CD4-positive, CD25-positive, alpha-beta regulatory T cell (primary cell): ENCODE measurements at regions not wholly inside any gene's neighbourhood (a gene's known extent, or its start where the extent isn't known, plus 50 kb on each side); places are given as distances from the start of the nearest gene placed in this dataset.

ENCODE experiments used
- ATAC-seq, 2 donors: fragments of 150-1000 bp; cut with Tn5 transposase; one replicate each; pipeline ENCODE4 v1.10.0; 2021; ENCODE audit warnings: low read depth in 2 of 2, moderate number of reproducible peaks in 2 of 2, moderate library complexity in 1 of 2
- DNase-seq, 3 donors: peaks; one replicate each; pipeline versions ENCODE4 v3.0.0 to v3.0.0-alpha.2; 2012 to 2022; ENCODE audit warnings: mixed read lengths in 1 of 3
- H3K27ac ChIP-seq: one replicate; pipeline ENCODE4 v1.7.0; 2013; ENCODE audit warnings: mild to moderate bottlenecking, low read length; ENCODE audit not compliant: insufficient read depth, poor library complexity, severe bottlenecking
- H3K27me3 ChIP-seq: one replicate; pipeline ENCODE4 v1.7.0; 2013; ENCODE audit warnings: low read length; ENCODE audit not compliant: control insufficient read depth, insufficient read depth
- H3K36me3 ChIP-seq: one replicate; pipeline ENCODE4 v1.7.0; 2013; ENCODE audit warnings: mild to moderate bottlenecking, low read length, moderate library complexity; ENCODE audit not compliant: control insufficient read depth, insufficient read depth
- H3K4me1 ChIP-seq: 2 replicates; pipeline ENCODE4 v1.7.0; 2013; ENCODE audit warnings: mild to moderate bottlenecking, low read length; ENCODE audit not compliant: insufficient read depth, control insufficient read depth, poor library complexity, severe bottlenecking
- H3K4me3 ChIP-seq: one replicate; pipeline ENCODE4 v1.7.0; 2013; ENCODE audit warnings: low read depth, mild to moderate bottlenecking, low read length, moderate library complexity
- H3K9me3 ChIP-seq, 2 experiments: 1 replicate in 1 of 2; 2 replicates in 1 of 2; pipeline ENCODE4 v1.7.0; 2013; ENCODE audit warnings: low read length in 2 of 2, mild to moderate bottlenecking in 1 of 2, moderate library complexity in 1 of 2; ENCODE audit not compliant: control insufficient read depth in 2 of 2
- H3K27ac Mint-ChIP-seq, 3 donors: one replicate each; pipeline ENCODE4 v1.8.0; 2020 to 2022; ENCODE audit warnings: mild to moderate bottlenecking in 3 of 3, mixed read lengths in 3 of 3, moderate library complexity in 2 of 3
- H3K27me3 Mint-ChIP-seq: one replicate; pipeline ENCODE4 v1.8.0; 2022; ENCODE audit warnings: mild to moderate bottlenecking, mixed read lengths
- H3K36me3 Mint-ChIP-seq: one replicate; pipeline ENCODE4 v1.8.0; 2020; ENCODE audit warnings: mixed read lengths
- H3K4me1 Mint-ChIP-seq, 4 donors: one replicate each; pipeline ENCODE4 v1.8.0; 2020 to 2022; ENCODE audit warnings: mixed read lengths in 4 of 4, mild to moderate bottlenecking in 1 of 4
- H3K4me3 Mint-ChIP-seq, 4 donors: one replicate each; pipeline ENCODE4 v1.8.0; 2020 to 2022; ENCODE audit warnings: mild to moderate bottlenecking in 4 of 4, mixed read lengths in 4 of 4, moderate library complexity in 3 of 4
- H3K9me3 Mint-ChIP-seq, 7 donors: one replicate each; pipeline ENCODE4 v1.8.0; 2020 to 2022; ENCODE audit warnings: mixed read lengths in 7 of 7, mild to moderate bottlenecking in 3 of 7, moderate library complexity in 2 of 7

DNA sequence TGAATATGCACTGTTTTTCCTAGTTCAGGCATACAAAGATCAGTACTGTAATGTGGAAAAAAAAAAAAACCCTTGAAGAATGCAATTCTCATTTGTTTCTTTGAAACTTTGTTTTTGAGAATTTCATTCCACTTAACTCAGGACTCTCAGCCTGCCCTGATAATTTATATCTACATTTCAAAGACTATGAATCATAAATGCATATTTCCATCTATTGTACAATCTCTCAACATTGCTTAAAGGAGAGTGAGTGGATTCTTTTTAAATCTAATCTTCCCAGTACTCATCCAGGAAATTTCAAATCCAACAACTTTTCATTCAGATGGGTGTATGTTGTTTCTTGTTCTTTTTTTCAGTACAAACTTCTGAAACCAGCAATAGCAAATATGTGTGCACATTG lies 322.2 kb upstream of the DDI1 start:
- H3K4me3 ChIP-seq = no peak overlapping the region
- H3K4me1 ChIP-seq = no peaks in the 10 kb centered on the region
- DNase-seq = no peak
- H3K27me3 ChIP-seq = no peaks in the 10 kb centered on the region
- no peaks in the 10 kb centered on the region for H3K9me3 ChIP-seq
- Mint-ChIP-seq H3K4me3 (no peak overlapping the region), H3K27me3 (no peaks in the 10 kb centered on the region), H3K4me1 (no peaks in the 10 kb centered on the region), H3K36me3 (no peaks in the 10 kb centered on the region), H3K9me3 (peaks cover 0 to 7% (median 3%) of the 10 kb centered on the region in 7 donors), H3K27ac (no peak overlapping the region)
- H3K27ac ChIP-seq = no peak overlapping the region
- H3K36me3 ChIP-seq = no peaks in the 10 kb centered on the region
- no peak for ATAC-seq

DNA sequence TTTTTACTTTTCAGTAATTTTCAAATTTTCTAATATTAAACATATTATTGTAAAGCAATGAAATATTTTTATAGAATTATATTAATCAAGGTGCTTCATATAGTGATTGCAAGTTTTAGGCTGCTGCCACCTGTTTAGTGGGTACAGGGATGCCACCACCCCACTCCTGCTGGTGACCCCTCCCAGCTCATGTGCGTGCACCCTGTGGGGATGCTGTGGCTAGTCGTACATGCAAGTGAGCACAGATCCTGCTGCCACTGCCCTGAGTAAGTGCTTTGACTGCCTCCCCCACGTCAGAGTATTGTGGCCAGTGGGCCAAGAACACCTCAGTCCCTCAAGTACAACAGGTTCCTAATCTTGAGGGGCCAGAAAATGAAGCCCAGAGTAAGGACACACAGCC lies 320.1 kb upstream of the DDI1 start:
- DNase-seq (no peak), ATAC-seq (no peak)
- Histone ChIP-seq H3K36me3 (no peaks in the 10 kb centered on the region), H3K4me3 (no peak overlapping the region), H3K27me3 (no peaks in the 10 kb centered on the region), H3K9me3 (no peaks in the 10 kb centered on the region), H3K4me1 (no peaks in the 10 kb centered on the region), H3K27ac (no peak overlapping the region)
- Mint-ChIP-seq H3K4me1 (no peaks in the 10 kb centered on the region), H3K36me3 (no peaks in the 10 kb centered on the region), H3K4me3 (no peak overlapping the region), H3K9me3 (peaks cover 0 to 5% (median 2%) of the 10 kb centered on the region in 7 donors), H3K27me3 (no peaks in the 10 kb centered on the region), H3K27ac (no peak overlapping the region)

DNA sequence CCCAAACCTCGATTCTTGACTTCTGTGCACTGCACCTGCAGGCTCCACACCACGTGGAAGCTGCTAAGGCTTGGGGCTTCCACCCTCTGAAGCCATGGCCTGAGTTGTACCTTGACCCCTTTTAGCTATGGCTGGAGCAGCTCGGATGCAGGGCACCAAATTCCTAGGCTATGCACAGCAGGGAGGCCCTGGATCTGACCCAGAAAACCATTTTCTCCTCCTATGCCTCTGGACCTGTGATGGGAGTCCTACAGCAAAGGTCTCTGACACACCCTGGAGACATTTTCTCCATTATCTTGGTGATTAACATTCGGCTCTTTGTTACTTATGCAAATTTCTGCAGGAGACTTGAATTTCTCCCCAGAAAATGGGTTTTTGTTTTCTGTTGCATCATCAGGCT lies 309.2 kb upstream of the DDI1 start:
- Histone ChIP-seq H3K27me3 (no peaks in the 10 kb centered on the region), H3K4me1 (no peaks in the 10 kb centered on the region), H3K9me3 (peaks cover 0 to 3% of the 10 kb centered on the region in 2 experiments), H3K4me3 (no peak overlapping the region), H3K36me3 (no peaks in the 10 kb centered on the region), H3K27ac (no peak overlapping the region)
- peaks cover 0 to 32% (median 2%) of the 10 kb centered on the region in 7 donors for H3K9me3 Mint-ChIP-seq
- no peak overlapping the region for H3K27ac Mint-ChIP-seq
- ATAC-seq (no peak), DNase-seq (no peak)
- H3K36me3 Mint-ChIP-seq = no peaks in the 10 kb centered on the region
- no peak overlapping the region for H3K4me3 Mint-ChIP-seq
- H3K4me1 Mint-ChIP-seq = peaks cover 0 to 2% (median 0%) of the 10 kb centered on the region in 4 donors
- H3K27me3 Mint-ChIP-seq = no peaks in the 10 kb centered on the region

DNA sequence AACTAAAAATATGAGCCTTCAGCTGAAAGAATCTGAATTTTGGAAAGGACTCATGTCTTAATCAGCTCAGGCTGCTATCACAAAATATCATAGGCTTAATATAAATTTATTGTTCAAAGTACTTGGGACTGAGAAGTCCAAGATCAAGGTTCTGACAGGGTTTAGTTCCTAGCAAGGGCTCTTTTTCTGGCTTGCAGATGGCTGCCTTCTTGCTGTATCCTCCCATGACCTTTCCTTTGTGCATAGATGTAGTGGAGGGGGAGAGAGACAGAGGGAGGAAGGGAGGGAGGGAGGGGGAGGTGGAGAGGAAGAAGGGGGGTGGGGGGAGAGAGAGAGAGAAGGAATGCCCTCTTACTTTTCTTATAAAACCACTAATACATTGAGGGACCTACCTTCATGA lies 306.8 kb upstream of the DDI1 start:
- no peak overlapping the region for H3K27ac Mint-ChIP-seq
- H3K36me3 ChIP-seq = no peaks in the 10 kb centered on the region
- H3K4me1 Mint-ChIP-seq = peaks cover 0 to 2% (median 0%) of the 10 kb centered on the region in 4 donors
- H3K36me3 Mint-ChIP-seq = no peaks in the 10 kb centered on the region
- H3K4me3 Mint-ChIP-seq = no peak overlapping the region
- no peaks in the 10 kb centered on the region for H3K9me3 ChIP-seq
- no peak for DNase-seq
- no peak overlapping the region for H3K27ac ChIP-seq
- H3K27me3 Mint-ChIP-seq = no peaks in the 10 kb centered on the region
- no peaks in the 10 kb centered on the region for H3K27me3 ChIP-seq
- no peak for ATAC-seq
- peaks cover 0 to 21% (median 3%) of the 10 kb centered on the region in 7 donors for H3K9me3 Mint-ChIP-seq
- H3K4me1 ChIP-seq = no peaks in the 10 kb centered on the region
- H3K4me3 ChIP-seq = no peak overlapping the region

DNA sequence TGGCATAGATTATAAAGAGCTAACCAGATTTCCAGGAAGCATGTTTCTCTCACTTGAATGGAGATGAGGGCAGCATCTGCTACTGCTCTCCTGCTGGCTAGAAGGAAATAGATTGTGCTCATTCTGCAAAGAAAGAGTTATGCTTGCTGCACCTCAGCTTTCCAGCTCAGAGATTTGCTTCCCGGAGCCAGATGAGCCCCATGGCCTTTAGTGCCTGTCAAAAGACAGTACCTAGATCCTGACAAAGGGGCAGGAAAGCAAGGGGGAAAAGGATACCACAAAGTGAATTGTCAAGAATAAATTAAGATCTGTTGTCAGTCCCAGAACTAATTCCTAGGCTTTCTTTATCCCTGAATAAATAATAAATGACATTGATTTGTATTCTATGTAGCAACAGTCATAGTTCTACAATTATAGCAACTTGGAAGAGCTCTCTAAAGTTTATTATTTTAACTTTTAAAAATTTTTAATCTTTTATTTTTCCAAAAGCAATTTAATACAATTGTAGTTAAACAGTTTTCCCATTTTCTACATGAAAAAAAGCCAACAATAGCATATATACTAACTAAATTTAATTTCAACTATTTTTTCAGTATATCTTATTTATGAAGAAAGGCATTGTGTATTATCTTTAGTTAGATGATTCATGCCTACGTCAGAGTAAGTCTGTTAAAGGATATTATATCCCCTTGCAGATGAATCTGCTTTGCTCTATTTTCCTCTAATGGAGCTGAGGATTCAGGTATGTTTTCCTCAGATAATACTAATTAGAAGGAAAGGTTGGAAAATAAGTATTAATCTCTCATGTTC lies 306.1 kb upstream of the DDI1 start:
- Histone ChIP-seq H3K4me1 (no peaks in the 10 kb centered on the region), H3K4me3 (no peak overlapping the region), H3K27me3 (no peaks in the 10 kb centered on the region), H3K36me3 (no peaks in the 10 kb centered on the region), H3K27ac (no peak overlapping the region), H3K9me3 (no peaks in the 10 kb centered on the region)
- Mint-ChIP-seq H3K27ac (no peak overlapping the region), H3K27me3 (no peaks in the 10 kb centered on the region), H3K4me1 (peaks cover 0 to 2% (median under 1%) of the 10 kb centered on the region in 4 donors), H3K4me3 (no peak overlapping the region), H3K9me3 (peaks cover 0 to 17% (median 2%) of the 10 kb centered on the region in 7 donors), H3K36me3 (no peaks in the 10 kb centered on the region)
- ATAC-seq = no peak
- no peak for DNase-seq

DNA sequence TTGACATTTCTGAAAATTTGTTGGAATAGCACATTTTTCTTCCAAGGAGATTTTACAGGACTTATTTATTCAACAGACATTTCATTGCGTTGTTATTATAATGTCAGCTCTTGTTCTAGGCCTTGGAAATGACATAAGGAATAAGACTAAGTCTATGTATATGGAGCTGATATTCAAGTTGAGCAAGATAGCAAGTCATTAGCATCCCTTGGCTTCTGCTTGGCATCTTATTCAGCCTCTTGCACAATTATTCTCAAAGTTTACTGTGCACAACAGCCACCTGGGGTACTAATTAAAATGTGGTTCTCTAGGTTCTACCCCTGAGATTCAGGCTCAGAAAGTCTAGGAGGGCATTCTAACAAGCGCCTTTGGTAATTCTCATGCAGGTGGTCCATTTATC lies 304.8 kb upstream of the DDI1 start:
- ATAC-seq = no peak
- peaks cover 0 to 4% (median 1%) of the 10 kb centered on the region in 4 donors for H3K4me1 Mint-ChIP-seq

DNA sequence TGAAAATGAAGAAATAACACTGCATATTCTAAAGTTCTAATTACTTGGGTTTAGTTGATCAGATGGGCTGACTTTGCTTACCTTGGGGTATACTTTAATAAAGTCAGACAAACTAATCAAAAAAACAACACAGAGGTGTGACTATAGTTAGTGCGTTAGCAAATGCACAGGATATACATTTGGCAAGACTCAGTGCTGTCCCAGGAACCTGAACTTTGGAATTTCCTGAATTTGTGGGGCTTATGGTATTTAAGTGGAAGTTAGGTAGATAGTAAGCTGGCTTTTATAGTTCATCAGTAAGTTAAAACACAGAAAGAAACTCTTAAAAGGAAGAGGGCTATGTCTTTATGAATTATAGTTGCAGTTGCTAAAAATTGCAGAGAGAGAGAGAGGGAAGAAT lies 302.6 kb upstream of the DDI1 start:
- H3K36me3 Mint-ChIP-seq = no peaks in the 10 kb centered on the region
- Histone ChIP-seq H3K27me3 (no peaks in the 10 kb centered on the region), H3K27ac (no peak overlapping the region), H3K36me3 (no peaks in the 10 kb centered on the region), H3K4me1 (no peaks in the 10 kb centered on the region), H3K9me3 (no peaks in the 10 kb centered on the region), H3K4me3 (no peak overlapping the region)
- H3K4me1 Mint-ChIP-seq = peaks cover 0 to 9% (median 3%) of the 10 kb centered on the region in 4 donors
- H3K9me3 Mint-ChIP-seq = peaks cover 0 to 7% (median under 1%) of the 10 kb centered on the region in 7 donors
- H3K27me3 Mint-ChIP-seq = no peaks in the 10 kb centered on the region
- no peak overlapping the region for H3K4me3 Mint-ChIP-seq
- DNase-seq (no peak), ATAC-seq (no peak)
- H3K27ac Mint-ChIP-seq = no peak overlapping the region

More for the DNA sequence above, 304.8 kb upstream of the DDI1 start:
- Histone ChIP-seq H3K4me3 (no peak overlapping the region), H3K9me3 (no peaks in the 10 kb centered on the region), H3K36me3 (no peaks in the 10 kb centered on the region), H3K4me1 (no peaks in the 10 kb centered on the region), H3K27ac (no peak overlapping the region), H3K27me3 (no peaks in the 10 kb centered on the region)
- peaks cover 0 to 7% (median 1%) of the 10 kb centered on the region in 7 donors for H3K9me3 Mint-ChIP-seq
- no peak overlapping the region for H3K27ac Mint-ChIP-seq
- no peak for DNase-seq
- no peaks in the 10 kb centered on the region for H3K36me3 Mint-ChIP-seq
- H3K4me3 Mint-ChIP-seq = no peak overlapping the region
- no peaks in the 10 kb centered on the region for H3K27me3 Mint-ChIP-seq

DNA sequence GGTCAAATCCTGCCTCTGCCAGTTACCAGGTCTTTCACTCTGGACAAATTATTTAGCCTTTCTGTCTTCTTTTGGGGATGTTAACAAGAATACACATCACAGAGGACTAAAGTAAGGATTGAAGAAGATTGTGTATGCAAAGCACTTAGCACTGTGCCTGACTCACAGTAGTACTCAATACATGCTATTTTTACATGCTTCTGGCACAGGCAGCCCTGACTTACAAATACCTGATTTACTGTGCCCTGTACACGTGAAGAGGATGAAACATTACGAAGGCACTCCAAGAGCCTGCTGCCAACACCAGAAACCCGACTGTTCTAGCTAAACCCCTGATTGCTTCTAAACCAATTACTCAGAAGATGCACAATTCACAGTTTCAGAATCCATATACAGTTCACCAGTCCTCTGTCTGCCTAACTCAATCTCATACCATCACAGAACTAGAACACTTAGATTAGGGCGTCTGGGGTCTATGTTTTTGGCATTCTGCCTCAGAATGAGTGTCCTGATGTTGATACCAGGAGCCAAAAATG lies 300.9 kb upstream of the DDI1 start:
- Mint-ChIP-seq H3K9me3 (peaks cover 0 to 7% (median 2%) of the 10 kb centered on the region in 7 donors), H3K27me3 (no peaks in the 10 kb centered on the region)

More for the DNA sequence above, 300.9 kb upstream of the DDI1 start:
- no peaks in the 10 kb centered on the region for H3K36me3 Mint-ChIP-seq
- H3K36me3 ChIP-seq = no peaks in the 10 kb centered on the region
- DNase-seq (no peak), ATAC-seq (no peak)
- H3K27ac Mint-ChIP-seq = no peak overlapping the region
- H3K4me1 Mint-ChIP-seq = peaks cover 0 to 9% (median 3%) of the 10 kb centered on the region in 4 donors
- H3K4me3 Mint-ChIP-seq = no peak overlapping the region
- no peak overlapping the region for H3K27ac ChIP-seq
- no peaks in the 10 kb centered on the region for H3K4me1 ChIP-seq
- H3K27me3 ChIP-seq = no peaks in the 10 kb centered on the region
- no peak overlapping the region for H3K4me3 ChIP-seq
- no peaks in the 10 kb centered on the region for H3K9me3 ChIP-seq
